Endothelial cell of umbilical vein (primary cell): ENCODE measurements at regions not wholly inside any gene's neighbourhood (a gene's known extent, or its start where the extent isn't known, plus 50 kb on each side); places are given as distances from the start of the nearest gene placed in this dataset.

Experiments used
- EZH2 ChIP-seq: IDR thresholded peaks from 2 replicates; pipeline ENCODE4 v1.6.1; 2012; ENCODE audit warnings: borderline replicate concordance, low read depth, mild to moderate bottlenecking, moderate library complexity, low read length, inconsistent platforms; ENCODE audit not compliant: severe bottlenecking
- FOS ChIP-seq: IDR thresholded peaks from 2 replicates; pipeline ENCODE4 v1.6.1; 2011; ENCODE audit warnings: mild to moderate bottlenecking, low read length, moderate library complexity, borderline replicate concordance; ENCODE audit not compliant: insufficient read depth
- GATA2 ChIP-seq: IDR thresholded peaks from 2 replicates; pipeline ENCODE4 v1.7.0; 2011; ENCODE audit warnings: low read depth, mild to moderate bottlenecking, moderate library complexity, mixed read lengths, low read length; ENCODE audit not compliant: insufficient read length, insufficient read depth
- MYC ChIP-seq: IDR thresholded peaks from one replicate; pipeline ENCODE4 v1.6.1; 2011; ENCODE audit warnings: mild to moderate bottlenecking, low read depth, low read length
- POLR2A ChIP-seq: IDR thresholded peaks from 2 replicates; pipeline ENCODE4 v1.6.1; 2012; ENCODE audit warnings: low read depth, mild to moderate bottlenecking, control low read depth, low read length
- POLR2AphosphoS5 ChIP-seq: IDR thresholded peaks from 2 replicates; pipeline ENCODE4 v1.6.1; 2012; ENCODE audit warnings: low read depth, mild to moderate bottlenecking, control low read depth, low read length, moderate library complexity; ENCODE audit not compliant: insufficient read depth
- TF ChIP-seq, protein P1 (sequence below), 2 donors: IDR thresholded peaks; 1 replicate in 1 of 2; 2 replicates in 1 of 2; pipeline ENCODE4 v1.5.1; 2011; ENCODE audit warnings: low read length in 2 of 2, mild to moderate bottlenecking in 2 of 2, moderate library complexity in 2 of 2, control low read depth in 1 of 2, inconsistent platforms in 1 of 2, low read depth in 1 of 2; ENCODE audit not compliant: insufficient read depth in 1 of 2; ENCODE audit errors: extremely low read depth in 1 of 2
- TF ChIP-seq, protein P2 (sequence below): IDR thresholded peaks from 2 replicates; pipeline ENCODE4 v1.6.1; 2011; ENCODE audit not compliant: insufficient read depth, insufficient read length

DNA sequence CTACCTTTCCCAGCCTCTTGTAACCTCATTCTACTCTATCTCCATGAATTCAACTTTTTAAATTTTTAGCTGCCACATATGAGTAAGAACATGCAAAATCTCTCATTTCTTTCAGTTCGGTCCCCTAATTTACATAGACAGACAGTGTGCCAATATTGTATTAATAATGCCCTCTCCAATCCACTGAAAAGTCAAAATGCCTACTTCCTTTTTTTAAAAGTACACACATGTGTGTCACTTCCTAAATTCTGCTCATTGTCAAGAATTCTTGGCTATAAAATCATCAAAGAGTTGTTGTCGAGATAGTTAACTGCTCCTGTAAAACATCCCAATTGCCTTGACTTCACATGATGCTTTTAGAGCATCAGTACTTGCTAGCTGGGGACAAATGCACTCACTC is 84.2 kb upstream of the IL12A start:
- TF ChIP-seq, protein P1, sequence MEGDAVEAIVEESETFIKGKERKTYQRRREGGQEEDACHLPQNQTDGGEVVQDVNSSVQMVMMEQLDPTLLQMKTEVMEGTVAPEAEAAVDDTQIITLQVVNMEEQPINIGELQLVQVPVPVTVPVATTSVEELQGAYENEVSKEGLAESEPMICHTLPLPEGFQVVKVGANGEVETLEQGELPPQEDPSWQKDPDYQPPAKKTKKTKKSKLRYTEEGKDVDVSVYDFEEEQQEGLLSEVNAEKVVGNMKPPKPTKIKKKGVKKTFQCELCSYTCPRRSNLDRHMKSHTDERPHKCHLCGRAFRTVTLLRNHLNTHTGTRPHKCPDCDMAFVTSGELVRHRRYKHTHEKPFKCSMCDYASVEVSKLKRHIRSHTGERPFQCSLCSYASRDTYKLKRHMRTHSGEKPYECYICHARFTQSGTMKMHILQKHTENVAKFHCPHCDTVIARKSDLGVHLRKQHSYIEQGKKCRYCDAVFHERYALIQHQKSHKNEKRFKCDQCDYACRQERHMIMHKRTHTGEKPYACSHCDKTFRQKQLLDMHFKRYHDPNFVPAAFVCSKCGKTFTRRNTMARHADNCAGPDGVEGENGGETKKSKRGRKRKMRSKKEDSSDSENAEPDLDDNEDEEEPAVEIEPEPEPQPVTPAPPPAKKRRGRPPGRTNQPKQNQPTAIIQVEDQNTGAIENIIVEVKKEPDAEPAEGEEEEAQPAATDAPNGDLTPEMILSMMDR (IDR thresholded peaks at IDR 0.05; ENCODE audit: extremely low read depth in 1 of 2, insufficient read depth in 1 of 2, low read depth in 1 of 2, low read length in 2 of 2) = no peak
- TF ChIP-seq, protein P2, sequence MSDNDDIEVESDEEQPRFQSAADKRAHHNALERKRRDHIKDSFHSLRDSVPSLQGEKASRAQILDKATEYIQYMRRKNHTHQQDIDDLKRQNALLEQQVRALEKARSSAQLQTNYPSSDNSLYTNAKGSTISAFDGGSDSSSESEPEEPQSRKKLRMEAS = no peak
- TF ChIP-seq POLR2A (no peak), EZH2 (no peak), FOS (no peak), GATA2 (no peak), POLR2AphosphoS5 (no peak), MYC (no peak)
